IMR-90 (cell line): ENCODE measurements at regions not wholly inside any gene's neighbourhood (a gene's known extent, or its start where the extent isn't known, plus 50 kb on each side); places are given as distances from the start of the nearest gene placed in this dataset.

Experiments used
- ATAC-seq: fragments of 200-7000 bp; cut with Tn5 transposase; 2 replicates; pipeline ENCODE4 v1.9.1; 2020; ENCODE audit warnings: low read depth, mild to moderate bottlenecking, moderate library complexity
- BruUV-seq: library from RNA; stranded (reverse); fragments of 400-500 nt; replicated peaks from 2 replicates; lab custom pipeline; 2021; lab: Mats Ljungman, UMichigan
- CTCF ChIA-PET: fragments of 300-600 bp; formaldehyde crosslinking; extraction: SDS; loops from one replicate; lab custom pipeline; 2021; ENCODE audit warnings: antibody characterized with exemption; lab: Yijun Ruan, JAX
- POLR2A ChIA-PET: fragments of 300-600 bp; sonication (Branson Sonifier 250); formaldehyde crosslinking; loops from one replicate; lab custom pipeline; 2022; ENCODE audit warnings: antibody characterized with exemption; ENCODE audit not compliant: unreplicated experiment; lab: Charles Lee
- DNase-seq: peaks from one replicate; pipeline ENCODE4 v3.0.0; 2013
- H2AFZ ChIP-seq: replicated peaks from 2 replicates; pipeline ENCODE3; 2013; ENCODE audit warnings: low read length, mild to moderate bottlenecking; ENCODE audit not compliant: poor library complexity
- H2AK5ac ChIP-seq: 2 replicates; pipeline ENCODE4 v1.6.1; 2013; ENCODE audit warnings: low read depth, low read length, inconsistent platforms
- H2AK9ac ChIP-seq: replicated peaks from 2 replicates; pipeline ENCODE3; 2013; ENCODE audit warnings: mild to moderate bottlenecking, low read depth, low read length, moderate library complexity; ENCODE audit not compliant: poor library complexity
- H2BK120ac ChIP-seq: 2 replicates; pipeline ENCODE4 v1.6.1; 2013; ENCODE audit warnings: low read depth, low read length, inconsistent platforms
- H2BK15ac ChIP-seq: 3 replicates; pipeline ENCODE4 v1.6.1; 2013; ENCODE audit warnings: low read depth, low read length, inconsistent platforms
- H2BK20ac ChIP-seq: 2 replicates; pipeline ENCODE4 v1.6.1; 2013; ENCODE audit warnings: low read depth, mild to moderate bottlenecking, inconsistent platforms, low read length, moderate library complexity
- H2BK5ac ChIP-seq: 2 replicates; pipeline ENCODE4 v1.6.1; 2013; ENCODE audit warnings: mild to moderate bottlenecking, low read depth, low read length, inconsistent platforms; ENCODE audit not compliant: poor library complexity, severe bottlenecking
- H3K14ac ChIP-seq: replicated peaks from 2 replicates; pipeline ENCODE4 v1.6.1; 2013; ENCODE audit warnings: low read depth, low read length, inconsistent platforms
- H3K18ac ChIP-seq: 2 replicates; pipeline ENCODE4 v1.6.1; 2013; ENCODE audit warnings: low read depth, low read length, control low read depth
- H3K23ac ChIP-seq: 2 replicates; pipeline ENCODE4 v1.6.1; 2013; ENCODE audit warnings: low read depth, low read length, inconsistent platforms
- H3K27ac ChIP-seq: 2 replicates; pipeline ENCODE4 v1.5.1; 2013; ENCODE audit warnings: mild to moderate bottlenecking, control low read depth, low read length; ENCODE audit not compliant: insufficient read depth
- H3K27me3 ChIP-seq: 2 replicates; pipeline ENCODE4 v1.6.1; 2013; ENCODE audit warnings: low read length; ENCODE audit not compliant: control insufficient read depth, insufficient read depth
- H3K36me3 ChIP-seq: 2 replicates; pipeline ENCODE4 v1.6.1; 2013; ENCODE audit warnings: low read length, mixed read lengths; ENCODE audit not compliant: control insufficient read depth, insufficient read depth
- H3K4ac ChIP-seq: 2 replicates; pipeline ENCODE4 v1.6.1; 2013; ENCODE audit warnings: low read depth, low read length, inconsistent platforms
- H3K4me1 ChIP-seq: 2 replicates; pipeline ENCODE4 v1.6.1; 2013; ENCODE audit warnings: low read length, mixed read lengths; ENCODE audit not compliant: control insufficient read depth, insufficient read depth
- H3K4me2 ChIP-seq: 2 replicates; pipeline ENCODE4 v1.6.1; 2013; ENCODE audit warnings: low read depth, mild to moderate bottlenecking, control low read depth, low read length, moderate library complexity
- H3K4me3 ChIP-seq: 2 replicates; pipeline ENCODE4 v1.5.1; 2013; ENCODE audit warnings: low read depth, mild to moderate bottlenecking, control low read depth, low read length, moderate library complexity; ENCODE audit not compliant: insufficient read depth
- H3K56ac ChIP-seq: 2 replicates; pipeline ENCODE4 v1.6.1; 2013; ENCODE audit warnings: low read length, inconsistent platforms; ENCODE audit not compliant: insufficient read depth; ENCODE audit errors: extremely low read depth
- H3K79me1 ChIP-seq, 2 experiments: 2 replicates each; pipeline ENCODE4 v1.6.1; 2013; ENCODE audit warnings: low read length in 2 of 2, inconsistent platforms in 1 of 2, low read depth in 1 of 2
- H3K9ac ChIP-seq: 2 replicates; pipeline ENCODE4 v1.6.1; 2013; ENCODE audit warnings: low read depth, low read length, control low read depth
- H3K9me1 ChIP-seq: 2 replicates; pipeline ENCODE4 v1.6.1; 2013; ENCODE audit warnings: low read length, inconsistent platforms; ENCODE audit not compliant: insufficient read depth
- H3K9me3 ChIP-seq: 2 replicates; pipeline ENCODE4 v1.6.1; 2013; ENCODE audit warnings: low read length; ENCODE audit not compliant: control insufficient read depth, insufficient read depth
- H4K20me1 ChIP-seq: 2 replicates; pipeline ENCODE4 v1.6.1; 2013; ENCODE audit warnings: low read length, inconsistent platforms; ENCODE audit not compliant: insufficient read depth
- H4K5ac ChIP-seq: 2 replicates; pipeline ENCODE4 v1.6.1; 2013; ENCODE audit warnings: mild to moderate bottlenecking, low read depth, low read length, control low read depth
- H4K8ac ChIP-seq, 2 experiments: 2 replicates each; pipeline ENCODE4 v1.6.1; 2013; ENCODE audit warnings: low read depth in 2 of 2, low read length in 2 of 2, control low read depth in 1 of 2, inconsistent platforms in 1 of 2
- H4K91ac ChIP-seq: 2 replicates; pipeline ENCODE4 v1.6.1; 2013; ENCODE audit warnings: low read depth, low read length, inconsistent platforms; ENCODE audit not compliant: insufficient read depth
- MAZ ChIP-seq: IDR thresholded peaks from 2 replicates; pipeline ENCODE4 v1.6.1; 2012; ENCODE audit warnings: low read depth, mild to moderate bottlenecking, low read length, improper control_type of control experiment, moderate library complexity, borderline replicate concordance
- RAD21 ChIP-seq: IDR thresholded peaks from 2 replicates; pipeline ENCODE4 v1.6.1; 2012; ENCODE audit warnings: low read length, improper control_type of control experiment
- RCOR1 ChIP-seq: IDR thresholded peaks from 2 replicates; pipeline ENCODE4 v1.6.1; 2012; ENCODE audit warnings: mild to moderate bottlenecking, low read length, improper control_type of control experiment; ENCODE audit not compliant: insufficient replicate concordance
- SMC3 ChIP-seq: fragments of 150-350 bp; IDR thresholded peaks from 2 replicates; pipeline ENCODE4 v1.6.1; 2016; ENCODE audit warnings: low read depth, mild to moderate bottlenecking, antibody characterized with exemption, low read length, moderate library complexity
- WGBS, 2 experiments: methylation state at CpG; one replicate each; pipeline versions ENCODE4 v1.1.5 to v1.1.7; 2013; ENCODE audit warnings: missing lambda C conversion rate in 2 of 2; ENCODE audit not compliant: insufficient read length in 1 of 2; ENCODE audit errors: extremely low coverage in 2 of 2; 5-methylcytosine and 5-hydroxymethylcytosine counted together
- dilution Hi-C: fragments of 300-500 bp; cut with HindIII; formaldehyde crosslinking; loops from one replicate; pipeline ENCODE4 v1.14.3; 2018; ENCODE audit warnings: low sequenced_read_pairs; ENCODE audit not compliant: unreplicated experiment
- in situ Hi-C: fragments of 300-500 bp; cut with MboI; formaldehyde crosslinking; loops from 3 replicates; pipeline ENCODE4 v1.14.3; 2019; ENCODE audit warnings: low sequenced_read_pairs, inconsistent platforms, mixed read lengths
- intact Hi-C: fragments of 100-400 bp; cut with micrococcal nuclease; formaldehyde crosslinking; loops from 2 replicates; pipeline ENCODE4 v1.10.0; 2022

DNA sequence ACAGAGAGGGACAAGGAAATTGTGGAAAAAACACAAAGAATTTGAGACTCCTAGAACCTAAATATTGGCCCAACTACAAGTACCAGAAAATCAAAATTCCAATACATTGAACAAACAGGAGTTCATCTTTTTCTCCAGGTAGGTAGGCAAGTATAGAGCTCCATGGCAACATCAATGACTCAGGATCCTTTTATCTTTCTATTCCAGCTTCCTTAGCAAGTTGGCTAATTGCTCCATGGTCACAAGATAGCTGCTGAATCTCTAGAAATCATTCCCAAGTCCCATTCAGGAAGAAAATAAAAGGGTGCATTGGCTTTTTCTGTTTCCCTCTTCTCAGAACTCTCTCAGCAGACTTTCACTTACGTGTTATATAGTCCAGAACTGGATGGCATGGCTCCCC lies 117.9 kb upstream of the MAN2A1 start:
- H2BK20ac ChIP-seq: no peak overlapping the region
- no peak overlapping the region for H3K9ac ChIP-seq
- H3K36me3 ChIP-seq: no peaks in the 10 kb centered on the region
- no peak overlapping the region for H3K23ac ChIP-seq
- ATAC-seq: no peak
- H3K4me2 ChIP-seq: no peak overlapping the region
- no peaks in the 10 kb centered on the region for H3K9me3 ChIP-seq
- no peak overlapping the region for H2AFZ ChIP-seq
- H2BK15ac ChIP-seq: no peak overlapping the region
- no peaks in the 10 kb centered on the region for H3K27me3 ChIP-seq
- TF ChIP-seq RCOR1: no peak
- TF ChIP-seq SMC3: no peak
- no peak for TF ChIP-seq RAD21
- no peak for TF ChIP-seq MAZ
- no peak overlapping the region for H2AK9ac ChIP-seq
- no peak overlapping the region for H4K8ac ChIP-seq
- H3K18ac ChIP-seq: no peak overlapping the region
- H2BK120ac ChIP-seq: no peak overlapping the region
- no peaks in the 10 kb centered on the region for H3K9me1 ChIP-seq
- no peak overlapping the region for H3K56ac ChIP-seq
- no peak overlapping the region for H3K14ac ChIP-seq
- WGBS, 2 experiments: no CpG with 5 or more reads among the region's 1 CpG
- H3K4me1 ChIP-seq: no peaks in the 10 kb centered on the region
- H4K5ac ChIP-seq: no peak overlapping the region
- H3K27ac ChIP-seq: no peak overlapping the region
- H3K4me3 ChIP-seq: no peak overlapping the region
- H3K79me1 ChIP-seq: no peaks in the 10 kb centered on the region
- CTCF ChIA-PET: no interaction called here
- DNase-seq: no peak
- in situ Hi-C loops: no loop called here
- H4K20me1 ChIP-seq: no peaks in the 10 kb centered on the region
- no peak overlapping the region for H3K4ac ChIP-seq
- H2AK5ac ChIP-seq: no peak overlapping the region
- intact Hi-C loops: no loop called here
- BruUV-seq: no TSS peak
- POLR2A ChIA-PET: no interaction called here
- no peak overlapping the region for H4K91ac ChIP-seq
- dilution Hi-C loops: no loop called here
- no peak overlapping the region for H2BK5ac ChIP-seq
